ENCODE measurements at regions not wholly inside any gene's neighbourhood (a gene's known extent, or its start where the extent isn't known, plus 50 kb on each side); places are given as distances from the start of the nearest gene placed in this dataset.

GRCh38 chr11:134559602-134559962 is 147.5 kb upstream of the B3GAT1 start:
- Histone ChIP-seq H3K4me1 (ENCODE audit: control insufficient read depth, insufficient read depth, low read length) (no peaks in the 10 kb centered on the region), H3K27me3 (ENCODE audit: control insufficient read depth, insufficient read depth, low read length) (no peaks in the 10 kb centered on the region), H3K36me3 (ENCODE audit: control insufficient read depth, insufficient read depth, low read length) (no peaks in the 10 kb centered on the region), H3K9ac (ENCODE audit: low read length) (no peak overlapping the region), H3K4me3 (ENCODE audit: low read length) (no peak overlapping the region), H3K27ac (ENCODE audit: low read depth, low read length) (no peak overlapping the region)

GRCh38 chr11:134558916-134559601 is 147.0 kb upstream of the B3GAT1 start:
- Histone ChIP-seq H3K4me3 (ENCODE audit: low read length) (no peak overlapping the region), H3K4me1 (ENCODE audit: control insufficient read depth, insufficient read depth, low read length) (no peaks in the 10 kb centered on the region), H3K36me3 (ENCODE audit: control insufficient read depth, insufficient read depth, low read length) (no peaks in the 10 kb centered on the region), H3K27me3 (ENCODE audit: control insufficient read depth, insufficient read depth, low read length) (no peaks in the 10 kb centered on the region), H3K27ac (ENCODE audit: low read depth, low read length) (no peak overlapping the region), H3K9ac (ENCODE audit: low read length) (no peak overlapping the region)

- Histone ChIP-seq H3K27me3 (ENCODE audit: control insufficient read depth, insufficient read depth, low read length) (no peaks in the 10 kb centered on the region), H3K4me1 (ENCODE audit: control insufficient read depth, insufficient read depth, low read length) (no peaks in the 10 kb centered on the region), H3K4me3 (ENCODE audit: low read length) (no peak overlapping the region), H3K36me3 (ENCODE audit: control insufficient read depth, insufficient read depth, low read length) (no peaks in the 10 kb centered on the region), H3K27ac (ENCODE audit: low read depth, low read length) (no peak overlapping the region), H3K9ac (ENCODE audit: low read length) (no peak overlapping the region)
Measured at GRCh38 chr11:134558258-134558835, 146.3 kb upstream of the B3GAT1 start.

GRCh38 chr11:134557571-134558257 is 145.7 kb upstream of the B3GAT1 start:
- Histone ChIP-seq H3K4me1 (ENCODE audit: control insufficient read depth, insufficient read depth, low read length) (no peaks in the 10 kb centered on the region), H3K36me3 (ENCODE audit: control insufficient read depth, insufficient read depth, low read length) (no peaks in the 10 kb centered on the region), H3K9ac (ENCODE audit: low read length) (no peak overlapping the region), H3K27me3 (ENCODE audit: control insufficient read depth, insufficient read depth, low read length) (no peaks in the 10 kb centered on the region), H3K27ac (ENCODE audit: low read depth, low read length) (no peak overlapping the region), H3K4me3 (ENCODE audit: low read length) (no peak overlapping the region)

GRCh38 chr11:134556186-134556585 is 144.1 kb upstream of the B3GAT1 start:
- no peaks in the 10 kb centered on the region for H3K36me3 ChIP-seq (ENCODE audit: control insufficient read depth, insufficient read depth, low read length)
- no peaks in the 10 kb centered on the region for H3K27me3 ChIP-seq (ENCODE audit: control insufficient read depth, insufficient read depth, low read length)
- H3K4me1 ChIP-seq (ENCODE audit: control insufficient read depth, insufficient read depth, low read length), result no peaks in the 10 kb centered on the region
- no peak overlapping the region for H3K4me3 ChIP-seq (ENCODE audit: low read length)
- no peak overlapping the region for H3K9ac ChIP-seq (ENCODE audit: low read length)
- H3K27ac ChIP-seq (ENCODE audit: low read depth, low read length), result no peak overlapping the region

- Histone ChIP-seq H3K4me1 (ENCODE audit: control insufficient read depth, insufficient read depth, low read length) (no peaks in the 10 kb centered on the region), H3K27me3 (ENCODE audit: control insufficient read depth, insufficient read depth, low read length) (no peaks in the 10 kb centered on the region), H3K9ac (ENCODE audit: low read length) (no peak overlapping the region), H3K27ac (ENCODE audit: low read depth, low read length) (no peak overlapping the region), H3K36me3 (ENCODE audit: control insufficient read depth, insufficient read depth, low read length) (no peaks in the 10 kb centered on the region), H3K4me3 (ENCODE audit: low read length) (no peak overlapping the region)
Measured at GRCh38 chr11:134555510-134555909, 143.5 kb upstream of the B3GAT1 start.

GRCh38 chr11:134554861-134555260 is 142.8 kb upstream of the B3GAT1 start:
- no peaks in the 10 kb centered on the region for H3K27me3 ChIP-seq (ENCODE audit: control insufficient read depth, insufficient read depth, low read length)
- H3K27ac ChIP-seq (ENCODE audit: low read depth, low read length), result no peak overlapping the region
- H3K4me3 ChIP-seq (ENCODE audit: low read length), result no peak overlapping the region
- no peaks in the 10 kb centered on the region for H3K36me3 ChIP-seq (ENCODE audit: control insufficient read depth, insufficient read depth, low read length)
- H3K9ac ChIP-seq (ENCODE audit: low read length), result no peak overlapping the region
- H3K4me1 ChIP-seq (ENCODE audit: control insufficient read depth, insufficient read depth, low read length), result no peaks in the 10 kb centered on the region

GRCh38 chr11:134554106-134554505 is 142.1 kb upstream of the B3GAT1 start:
- Histone ChIP-seq H3K27ac (ENCODE audit: low read depth, low read length) (no peak overlapping the region), H3K36me3 (ENCODE audit: control insufficient read depth, insufficient read depth, low read length) (no peaks in the 10 kb centered on the region), H3K4me1 (ENCODE audit: control insufficient read depth, insufficient read depth, low read length) (no peaks in the 10 kb centered on the region), H3K9ac (ENCODE audit: low read length) (no peak overlapping the region), H3K4me3 (ENCODE audit: low read length) (no peak overlapping the region), H3K27me3 (ENCODE audit: control insufficient read depth, insufficient read depth, low read length) (no peaks in the 10 kb centered on the region)

GRCh38 chr11:134552749-134553148 is 140.7 kb upstream of the B3GAT1 start:
- Histone ChIP-seq H3K9ac (ENCODE audit: low read length) (no peak overlapping the region), H3K27ac (ENCODE audit: low read depth, low read length) (no peak overlapping the region), H3K27me3 (ENCODE audit: control insufficient read depth, insufficient read depth, low read length) (no peaks in the 10 kb centered on the region), H3K4me3 (ENCODE audit: low read length) (no peak overlapping the region), H3K4me1 (ENCODE audit: control insufficient read depth, insufficient read depth, low read length) (no peaks in the 10 kb centered on the region), H3K36me3 (ENCODE audit: control insufficient read depth, insufficient read depth, low read length) (no peaks in the 10 kb centered on the region)

GRCh38 chr11:134545521-134545920 is 133.5 kb upstream of the B3GAT1 start:
- Histone ChIP-seq H3K27me3 (ENCODE audit: control insufficient read depth, insufficient read depth, low read length) (no peaks in the 10 kb centered on the region), H3K9ac (ENCODE audit: low read length) (no peak overlapping the region), H3K4me3 (ENCODE audit: low read length) (no peak overlapping the region), H3K27ac (ENCODE audit: low read depth, low read length) (no peak overlapping the region), H3K4me1 (ENCODE audit: control insufficient read depth, insufficient read depth, low read length) (no peaks in the 10 kb centered on the region), H3K36me3 (ENCODE audit: control insufficient read depth, insufficient read depth, low read length) (no peaks in the 10 kb centered on the region)

GRCh38 chr11:134544095-134544815 is 132.2 kb upstream of the B3GAT1 start:
- H3K36me3 ChIP-seq (ENCODE audit: control insufficient read depth, insufficient read depth, low read length), result no peaks in the 10 kb centered on the region
- H3K27ac ChIP-seq (ENCODE audit: low read depth, low read length), result no peak overlapping the region
- H3K4me3 ChIP-seq (ENCODE audit: low read length), result no peak overlapping the region
- no peaks in the 10 kb centered on the region for H3K4me1 ChIP-seq (ENCODE audit: control insufficient read depth, insufficient read depth, low read length)
- no peaks in the 10 kb centered on the region for H3K27me3 ChIP-seq (ENCODE audit: control insufficient read depth, insufficient read depth, low read length)
- no peak overlapping the region for H3K9ac ChIP-seq (ENCODE audit: low read length)

- Histone ChIP-seq H3K4me1 (ENCODE audit: control insufficient read depth, insufficient read depth, low read length) (no peaks in the 10 kb centered on the region), H3K27ac (ENCODE audit: low read depth, low read length) (no peak overlapping the region), H3K36me3 (ENCODE audit: control insufficient read depth, insufficient read depth, low read length) (no peaks in the 10 kb centered on the region), H3K9ac (ENCODE audit: low read length) (no peak overlapping the region), H3K27me3 (ENCODE audit: control insufficient read depth, insufficient read depth, low read length) (no peaks in the 10 kb centered on the region), H3K4me3 (ENCODE audit: low read length) (no peak overlapping the region)
Measured at GRCh38 chr11:134543645-134544044, 131.6 kb upstream of the B3GAT1 start.
